ENCODE measurements at regions not wholly inside any gene's neighbourhood (a gene's known extent, or its start where the extent isn't known, plus 50 kb on each side); places are given as distances from the start of the nearest gene placed in this dataset.

- DNase-seq, result no peak
These were observed 139.5 kb downstream of the KIF18A start for GRCh38 chr11:27968461-27968860.

GRCh38 chr11:27965559-27965958 is 142.4 kb downstream of the KIF18A start:
- DNase-seq, result no peak

- DNase-seq, result no peak
These were observed 144.6 kb downstream of the KIF18A start for GRCh38 chr11:27963370-27963769.

GRCh38 chr11:27949951-27950738 is 157.8 kb downstream of the KIF18A start:
- no peak for DNase-seq

- no peak for DNase-seq
These were observed 162.6 kb downstream of the KIF18A start for GRCh38 chr11:27945348-27945747.

- DNase-seq, result no peak
These were observed 169.9 kb downstream of the KIF18A start for GRCh38 chr11:27938011-27938410.

- DNase-seq, result no peak
These were observed 173.2 kb downstream of the KIF18A start for GRCh38 chr11:27934830-27935145.

GRCh38 chr11:27933992-27934829 is 173.7 kb downstream of the KIF18A start:
- no peak for DNase-seq

GRCh38 chr11:27931770-27932169 is 176.2 kb downstream of the KIF18A start:
- DNase-seq, result no peak

- no peak for DNase-seq
These were observed 177.0 kb downstream of the KIF18A start for GRCh38 chr11:27930946-27931345.

- no peak for DNase-seq
These were observed 179.1 kb downstream of the KIF18A start for GRCh38 chr11:27928809-27929208.

- no peak for DNase-seq
These were observed 180.9 kb downstream of the KIF18A start for GRCh38 chr11:27926981-27927481.

- no peak for DNase-seq
These were observed 181.5 kb downstream of the KIF18A start for GRCh38 chr11:27926486-27926885.

- no peak for DNase-seq
These were observed 186.5 kb downstream of the KIF18A start for GRCh38 chr11:27921472-27921871.

- DNase-seq, result no peak
These were observed 191.3 kb downstream of the KIF18A start for GRCh38 chr11:27916541-27917100.

GRCh38 chr11:27914080-27914479 is 193.9 kb downstream of the KIF18A start:
- DNase-seq, result no peak

GRCh38 chr11:27913650-27914049 is 194.3 kb downstream of the KIF18A start:
- no peak for DNase-seq

- DNase-seq, result no peak
These were observed 195.0 kb downstream of the KIF18A start for GRCh38 chr11:27912916-27913315.

GRCh38 chr11:27910186-27910931 is 197.6 kb downstream of the KIF18A start:
- no peak for DNase-seq

GRCh38 chr11:27909386-27909785 is 198.6 kb downstream of the KIF18A start:
- no peak for DNase-seq

GRCh38 chr11:27908621-27909020 is 199.3 kb downstream of the KIF18A start:
- DNase-seq, result no peak

GRCh38 chr11:27907530-27907929 is 200.4 kb downstream of the KIF18A start:
- no peak for DNase-seq

GRCh38 chr11:27907091-27907490 is 200.9 kb downstream of the KIF18A start:
- DNase-seq, result no peak

Data from NCI-H1092 (cell line).